ENCODE measurements at regions not wholly inside any gene's neighbourhood (a gene's known extent, or its start where the extent isn't known, plus 50 kb on each side); places are given as distances from the start of the nearest gene placed in this dataset.

GRCh38 chr16:7089751-7090150, 242.9 kb upstream of the RBFOX1 start:
- intact Hi-C loops (cut with DNase I) = no loop called here
- Histone ChIP-seq H3K27me3 (peaks cover 0 to 3% of the 10 kb centered on the region in 2 donors), H3K4me1 (no peaks in the 10 kb centered on the region), H3K4me3 (no peak overlapping the region), H3K36me3 (replicated peaks in 1 of 2; ENCODE audit: insufficient read depth in 1 of 2, low read depth in 2 of 2) (no peaks in the 10 kb centered on the region), H3K27ac (no peak overlapping the region), H3K9me3 (no peaks in the 10 kb centered on the region)
- no peak for ATAC-seq
- no peak for DNase-seq
- TF ChIP-seq CTCF (IDR thresholded peaks at IDR 0.05) (no peak), POLR2A (IDR thresholded peaks at IDR 0.05) (no peak)

- intact Hi-C loops (cut with DNase I) = no loop called here
- H3K9me3 ChIP-seq = no peaks in the 10 kb centered on the region
Measured at GRCh38 chr16:7088711-7089110, 243.9 kb upstream of the RBFOX1 start.

GRCh38 chr16:7086822-7087616, 245.6 kb upstream of the RBFOX1 start:
- no peak for TF ChIP-seq CTCF (IDR thresholded peaks at IDR 0.05)
- no peak for TF ChIP-seq POLR2A (IDR thresholded peaks at IDR 0.05)
- no peaks in the 10 kb centered on the region for H3K36me3 ChIP-seq (replicated peaks in 1 of 2; ENCODE audit: insufficient read depth in 1 of 2, low read depth in 2 of 2)
- no peaks in the 10 kb centered on the region for H3K9me3 ChIP-seq
- peaks cover 0 to 3% of the 10 kb centered on the region in 2 donors for H3K27me3 ChIP-seq
- ATAC-seq = no peak
- peak in 2 of 4 donors; percentile 11 to 12 for DNase-seq
- no peaks in the 10 kb centered on the region for H3K4me1 ChIP-seq
- intact Hi-C loops (cut with DNase I) = no loop called here
- no peak overlapping the region for H3K4me3 ChIP-seq
- 13 to 15% methylated on average over 21 of the region's 21 CpGs for WGBS, 2 donors
- H3K27ac ChIP-seq = no peak overlapping the region

More at GRCh38 chr16:7088711-7089110, 243.9 kb upstream of the RBFOX1 start:
- Histone ChIP-seq H3K36me3 (replicated peaks in 1 of 2; ENCODE audit: insufficient read depth in 1 of 2, low read depth in 2 of 2) (no peaks in the 10 kb centered on the region), H3K27me3 (peaks cover 0 to 3% of the 10 kb centered on the region in 2 donors), H3K4me3 (no peak overlapping the region), H3K27ac (no peak overlapping the region), H3K4me1 (no peaks in the 10 kb centered on the region)
- ATAC-seq = no peak
- DNase-seq = no peak
- TF ChIP-seq CTCF (IDR thresholded peaks at IDR 0.05) (no peak), POLR2A (IDR thresholded peaks at IDR 0.05) (no peak)
- 50 to 53% methylated on average over 5 of the region's 5 CpGs for WGBS, 2 donors

- H3K9me3 ChIP-seq = no peaks in the 10 kb centered on the region
- TF ChIP-seq POLR2A (IDR thresholded peaks at IDR 0.05) (no peak), CTCF (IDR thresholded peaks at IDR 0.05) (no peak)
- 42 to 45% methylated on average over 4 of the region's 4 CpGs for whole genome bisulfite sequencing, 2 donors
- peaks cover 0 to 3% of the 10 kb centered on the region in 2 donors for H3K27me3 ChIP-seq
- DNase-seq (no peak), ATAC-seq (no peak)
- no peaks in the 10 kb centered on the region for H3K36me3 ChIP-seq (replicated peaks in 1 of 2; ENCODE audit: insufficient read depth in 1 of 2, low read depth in 2 of 2)
- H3K4me3 ChIP-seq = no peak overlapping the region
- no peaks in the 10 kb centered on the region for H3K4me1 ChIP-seq
- H3K27ac ChIP-seq = no peak overlapping the region
- intact Hi-C loops (cut with DNase I) = no loop called here
Measured at GRCh38 chr16:7085776-7086175, 246.9 kb upstream of the RBFOX1 start.

- H3K27me3 ChIP-seq = peaks cover 0 to 3% of the 10 kb centered on the region in 2 donors
- TF ChIP-seq POLR2A (IDR thresholded peaks at IDR 0.05) (no peak), CTCF (IDR thresholded peaks at IDR 0.05) (no peak)
- intact Hi-C loops (cut with DNase I) = no loop called here
- no peaks in the 10 kb centered on the region for H3K4me1 ChIP-seq
- no peaks in the 10 kb centered on the region for H3K36me3 ChIP-seq (replicated peaks in 1 of 2; ENCODE audit: insufficient read depth in 1 of 2, low read depth in 2 of 2)
- WGBS, 2 donors = 17 to 21% methylated on average over 4 of the region's 4 CpGs
- no peak overlapping the region for H3K27ac ChIP-seq
- H3K9me3 ChIP-seq = no peaks in the 10 kb centered on the region
- ATAC-seq (no peak), DNase-seq (no peak)
- no peak overlapping the region for H3K4me3 ChIP-seq
Measured at GRCh38 chr16:7083096-7083495, 249.5 kb upstream of the RBFOX1 start.
